SIG-M5 treated with dmso at 0.1 percent for 504 hours (cell line): ENCODE measurements at regions not wholly inside any gene's neighbourhood (a gene's known extent, or its start where the extent isn't known, plus 50 kb on each side); places are given as distances from the start of the nearest gene placed in this dataset.

Experiments used
- DNase-seq: peaks from one replicate; lab custom pipeline; 2025; ENCODE audit not compliant: unreplicated experiment; lab: John Stamatoyannopoulos, UW

DNA sequence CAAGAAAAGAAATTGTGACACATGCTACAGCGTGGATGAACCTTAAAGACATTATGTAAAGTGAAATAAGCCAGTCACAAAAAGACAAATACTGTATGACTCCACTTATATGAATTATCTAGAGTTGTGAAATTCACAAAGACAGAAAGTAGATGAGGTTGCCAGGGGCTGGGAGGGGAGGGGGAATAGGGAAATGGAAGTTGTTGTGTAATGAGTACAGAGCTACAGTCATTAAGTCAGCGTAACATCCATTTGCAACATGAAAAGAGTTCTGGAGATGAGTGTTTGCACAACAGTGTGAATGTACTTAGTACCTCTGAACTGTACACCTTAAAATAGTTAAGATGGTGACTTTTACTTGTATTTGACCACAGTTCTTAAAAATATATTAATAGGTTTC, 112.1 kb upstream of the CDK1 start:
- DNase-seq = peak; percentile 91

DNA sequence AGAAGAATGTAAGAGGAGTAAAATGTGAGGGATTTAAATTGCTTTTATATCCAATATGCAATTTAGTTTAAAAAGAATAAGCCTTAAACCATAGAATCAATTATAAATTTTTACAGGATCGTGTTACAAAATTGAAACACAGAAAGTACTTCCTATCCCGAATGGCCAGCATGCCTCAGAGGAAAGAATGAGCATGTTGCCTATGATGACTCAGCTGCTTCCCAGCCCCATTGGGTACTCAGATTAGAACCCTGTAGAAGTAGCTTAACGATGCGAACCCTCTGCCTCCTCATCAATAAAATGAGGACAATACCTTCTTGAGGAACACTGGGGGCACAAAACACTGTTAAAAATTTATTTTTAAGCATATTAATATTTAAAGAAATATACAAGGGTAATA, 113.4 kb upstream of the CDK1 start:
- no peak for DNase-seq

DNA sequence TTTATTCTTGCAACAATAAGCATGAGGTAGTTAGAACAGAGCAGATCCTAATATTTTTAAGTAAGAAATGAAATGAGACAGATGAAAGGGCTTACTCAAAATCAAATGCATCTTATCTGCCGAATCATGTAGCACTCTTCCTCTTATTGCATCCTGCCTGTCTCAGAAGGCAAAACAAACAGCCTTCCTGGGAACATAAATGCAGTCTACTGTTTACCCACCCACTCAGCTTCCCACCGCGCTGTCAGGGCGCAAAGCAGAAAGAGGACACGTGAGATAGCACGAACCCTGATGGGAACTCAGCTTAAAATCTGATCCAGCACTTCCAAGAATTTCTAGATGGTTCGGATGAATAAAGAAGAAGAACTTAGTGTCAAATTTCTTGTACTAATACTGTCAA, 114.4 kb upstream of the CDK1 start:
- no peak for DNase-seq

DNA sequence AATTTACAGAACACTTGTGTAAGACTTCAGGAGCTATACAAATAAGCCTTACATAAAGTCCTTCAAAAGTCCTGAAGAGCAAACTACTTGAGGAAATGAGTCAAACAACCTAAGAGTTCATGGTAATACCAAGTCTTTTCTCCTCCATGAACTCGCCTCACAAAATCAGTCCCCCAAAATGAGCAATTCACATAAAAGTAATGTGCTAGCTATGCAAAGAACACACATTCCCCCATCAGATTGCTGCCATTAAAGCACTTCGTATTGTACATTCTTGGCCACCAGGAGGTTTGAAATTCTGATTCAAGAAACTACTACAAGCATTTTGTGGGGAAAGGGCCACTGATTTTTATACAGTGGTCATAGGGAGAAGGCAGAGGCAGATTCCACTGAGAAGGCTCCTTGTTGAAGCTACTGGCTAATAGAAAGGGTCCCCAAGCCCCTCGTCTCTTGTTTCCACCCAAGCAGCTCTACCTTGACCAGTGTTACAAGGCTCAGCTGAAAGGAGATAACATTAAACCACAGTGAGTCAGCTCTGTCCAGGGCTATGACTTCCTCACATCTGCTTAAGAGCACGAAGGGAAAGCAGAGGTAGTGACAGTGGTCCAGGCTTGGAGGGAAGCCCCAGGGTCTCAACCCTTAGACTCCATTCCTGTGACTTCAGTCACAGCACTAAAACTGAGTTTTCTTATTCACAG, 115.2 kb upstream of the CDK1 start:
- no peak for DNase-seq

DNA sequence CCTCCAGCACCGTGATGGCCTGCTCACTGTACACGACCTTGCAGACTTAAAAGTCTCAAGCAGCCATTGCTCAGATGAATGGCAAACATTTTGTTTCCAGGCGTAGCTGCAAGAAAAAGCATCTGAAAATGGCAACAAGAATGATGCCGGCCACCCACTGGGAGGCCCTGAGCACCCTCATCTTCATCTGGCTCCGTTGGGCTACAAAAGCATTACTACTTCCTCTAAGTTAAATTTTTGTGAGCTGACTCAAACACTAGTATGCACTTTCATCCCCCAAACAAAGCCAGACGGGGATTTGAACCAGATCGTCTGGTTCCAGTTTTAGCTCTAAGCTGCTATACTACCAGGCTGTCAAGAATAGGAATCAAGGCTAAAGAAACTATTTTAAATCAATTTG, 116.6 kb upstream of the CDK1 start:
- no peak for DNase-seq

DNA sequence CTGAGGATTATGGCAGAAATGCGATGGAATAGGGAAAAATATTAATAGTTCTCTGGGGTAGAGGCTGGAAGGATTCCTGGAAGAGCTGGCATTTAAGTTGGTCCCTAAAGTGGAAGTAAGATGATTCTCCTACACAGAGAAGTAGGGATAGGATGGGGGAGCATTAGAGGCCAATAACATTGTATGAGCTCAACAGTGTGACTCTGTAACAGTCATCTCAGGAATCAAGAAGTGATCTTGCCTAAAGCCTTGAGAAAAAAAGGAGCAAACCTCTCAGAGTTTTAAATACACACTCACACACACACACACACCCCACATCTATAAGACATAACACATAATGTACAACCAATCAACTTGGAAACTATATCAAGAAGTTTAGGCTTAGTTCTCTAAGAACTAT, 117.7 kb upstream of the CDK1 start:
- DNase-seq = no peak

DNA sequence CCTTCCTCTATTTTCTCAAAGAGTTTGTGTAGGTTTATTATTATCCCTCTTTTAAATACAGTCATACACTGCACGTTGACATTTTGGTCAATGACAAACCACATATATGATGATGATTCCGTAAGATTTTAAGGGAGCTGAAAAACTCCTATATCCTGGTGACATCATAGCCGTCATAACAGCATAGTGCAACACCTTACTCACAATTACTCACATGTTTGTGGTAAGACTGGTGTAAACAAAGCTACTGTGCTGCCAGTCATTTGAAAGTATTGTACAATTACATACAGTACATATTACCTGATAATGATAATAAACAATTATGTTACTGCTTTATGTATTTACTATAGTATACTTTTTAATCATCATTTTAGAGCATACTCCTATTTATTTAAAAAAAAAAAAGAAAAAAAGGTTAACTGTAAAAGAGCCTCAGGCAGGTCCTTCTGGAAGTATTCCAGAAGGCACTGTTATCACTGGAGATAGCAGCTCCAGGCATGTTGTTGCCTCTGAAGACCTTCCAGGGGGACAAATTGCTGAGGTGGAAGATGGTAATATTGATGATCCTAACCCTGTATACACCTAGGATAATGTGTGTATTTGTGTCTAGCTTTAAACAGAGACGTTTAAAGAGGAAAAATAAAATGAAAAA, 123.3 kb upstream of the CDK1 start:
- DNase-seq = no peak

DNA sequence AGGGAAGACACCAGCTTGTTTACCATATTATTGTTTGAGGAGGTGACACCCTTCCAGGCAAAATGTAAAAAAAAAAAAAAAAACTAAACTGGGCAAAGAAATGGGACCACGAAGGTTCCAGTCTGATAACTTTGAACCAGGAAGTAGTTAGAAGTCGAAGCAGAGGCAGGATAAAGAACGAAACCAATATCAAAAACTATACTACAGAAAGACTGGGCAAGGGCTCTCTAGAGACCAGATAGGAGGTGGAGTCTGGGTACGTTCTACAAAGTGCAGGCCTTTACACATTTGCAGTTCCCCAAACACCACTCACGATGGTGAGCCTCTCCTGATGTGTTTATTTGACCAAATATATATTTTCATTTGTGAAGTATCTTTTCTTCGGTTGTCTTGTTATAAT, 125.7 kb upstream of the CDK1 start:
- DNase-seq = no peak

DNA sequence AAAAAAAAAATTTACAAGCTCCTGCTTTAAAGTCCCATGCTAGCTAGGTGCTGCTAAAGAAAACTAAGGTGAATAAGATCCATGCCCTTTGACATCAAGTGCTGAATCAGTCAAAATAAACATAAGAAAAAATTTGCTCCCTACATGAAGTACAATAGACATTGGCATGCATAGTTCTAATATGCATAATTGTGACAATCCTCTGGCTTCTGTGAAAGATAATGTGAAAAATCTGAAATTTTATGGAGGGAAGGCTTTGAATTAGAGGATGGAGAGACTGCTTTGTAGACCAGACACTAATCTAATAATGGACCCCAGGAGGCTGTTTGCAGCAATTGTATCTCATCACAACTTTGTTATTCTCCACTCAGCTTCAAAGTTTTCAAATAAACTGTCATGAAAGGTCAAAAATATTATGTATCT, 127.9 kb upstream of the CDK1 start:
- no peak for DNase-seq

DNA sequence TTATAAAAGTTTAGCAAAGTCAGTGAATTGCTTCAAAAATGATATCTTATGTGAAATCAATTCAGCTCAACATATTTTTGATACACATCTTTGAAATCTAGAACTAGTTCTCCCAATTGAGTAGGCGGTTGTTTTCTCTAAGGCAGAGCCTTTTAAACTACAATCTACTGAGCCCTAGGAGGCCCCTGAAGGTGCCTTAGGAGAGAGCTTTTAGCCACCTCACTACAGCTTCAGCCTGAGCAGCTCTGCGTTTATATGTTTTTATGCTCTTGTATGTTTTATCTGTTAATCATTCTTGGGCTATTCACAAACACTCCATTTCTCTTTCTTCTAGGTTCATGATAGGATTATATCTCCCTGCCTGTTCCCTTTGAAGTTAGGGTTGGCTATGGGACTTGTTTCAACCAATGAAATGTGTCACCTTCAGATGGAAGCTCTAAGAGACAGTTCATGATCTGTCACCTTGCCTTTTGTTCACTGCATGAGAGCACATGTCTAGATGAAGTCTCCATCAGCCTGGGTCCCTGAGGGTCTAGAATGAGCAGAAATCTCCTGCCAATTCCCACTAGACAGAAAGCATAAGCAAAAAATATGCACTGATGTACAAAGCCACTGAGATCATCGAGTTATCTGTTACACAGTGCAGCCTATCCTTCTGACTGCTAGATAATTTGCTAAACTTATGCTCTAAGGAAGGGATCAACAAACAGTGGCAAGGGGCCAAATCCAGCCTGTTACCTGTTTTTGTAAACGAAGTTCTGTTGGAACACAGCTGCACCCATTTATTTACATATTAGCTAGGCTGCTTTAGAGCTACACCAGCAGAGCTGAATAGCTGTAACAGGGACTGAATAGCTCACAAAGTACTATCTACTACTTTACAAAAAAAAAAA, 128.5 kb upstream of the CDK1 start:
- no peak for DNase-seq

DNA sequence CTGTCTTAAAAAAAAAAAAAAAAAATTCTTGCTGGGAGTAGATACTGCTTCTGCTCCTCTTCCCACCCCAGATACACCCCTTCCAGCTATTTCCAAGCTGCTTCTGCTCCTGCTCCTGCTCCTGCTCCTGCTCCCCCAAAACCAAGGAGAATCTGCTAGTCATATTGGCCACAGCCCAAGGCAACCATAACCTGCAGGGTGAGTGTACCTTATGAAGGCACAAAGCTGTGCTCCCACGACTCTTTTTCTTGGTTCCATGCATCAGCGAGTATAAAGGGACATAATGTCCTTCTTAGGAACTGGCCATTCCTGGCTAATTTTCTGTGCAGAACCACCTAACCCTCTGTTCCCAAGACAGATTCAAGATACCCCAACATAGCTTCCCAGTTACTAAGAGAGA, 129.5 kb upstream of the CDK1 start:
- DNase-seq = no peak

DNA sequence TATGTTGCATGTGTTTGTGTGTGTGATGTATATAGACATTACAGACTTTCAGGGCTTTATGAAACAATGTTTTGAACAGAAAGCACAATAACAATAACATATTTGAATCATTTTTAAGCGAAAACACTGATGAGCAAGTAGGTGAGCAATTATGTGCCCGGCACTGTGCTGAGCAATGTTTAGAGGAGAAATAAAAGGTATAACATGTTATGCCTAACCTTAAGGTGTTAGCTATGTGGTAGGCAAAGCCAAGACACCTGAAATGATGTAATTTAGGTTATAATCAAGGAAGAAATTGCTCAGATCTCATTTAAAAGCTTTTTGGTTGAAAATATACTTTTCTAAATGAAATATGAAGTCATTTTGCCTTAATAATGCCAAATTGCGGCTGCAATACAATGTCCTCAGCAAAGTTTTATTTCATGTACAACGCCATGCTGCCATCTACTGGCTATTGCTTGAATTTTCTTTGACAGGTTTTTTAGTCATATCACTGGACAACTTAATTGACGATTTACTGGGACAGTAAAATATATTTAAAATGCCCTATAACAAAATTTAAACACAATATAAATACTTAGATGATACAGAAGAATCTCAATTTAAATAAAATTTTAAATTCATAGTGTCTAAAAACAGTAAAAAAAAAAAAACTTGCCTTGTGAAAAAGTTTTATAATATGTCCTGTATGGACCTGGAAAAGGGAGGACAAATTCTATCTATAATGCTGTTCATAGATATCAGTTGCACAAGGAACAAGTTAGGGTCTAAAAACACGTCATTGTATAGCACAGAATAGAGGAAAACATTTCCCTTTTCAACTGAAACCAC, 131.1 kb upstream of the CDK1 start:
- DNase-seq = peak; percentile 42

DNA sequence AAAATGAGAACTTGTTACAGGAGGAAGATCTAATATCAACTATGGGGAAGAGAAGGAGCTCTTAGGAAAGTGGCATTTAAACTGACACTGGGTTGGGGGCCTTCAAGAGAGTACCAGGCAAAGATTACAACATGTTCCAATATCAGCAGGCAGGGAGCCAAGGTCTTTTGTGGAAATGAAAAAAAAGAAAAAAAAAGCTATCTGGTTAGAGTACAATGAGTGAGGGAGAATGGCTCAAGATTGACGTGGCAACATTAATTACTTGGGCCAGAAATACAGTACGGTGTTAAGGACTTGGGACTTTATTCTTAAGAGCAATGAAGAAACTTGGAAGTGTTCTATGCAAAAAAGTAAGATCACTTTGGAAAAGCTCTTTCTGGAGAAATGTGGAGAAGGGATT, 132.3 kb upstream of the CDK1 start:
- no peak for DNase-seq

DNA sequence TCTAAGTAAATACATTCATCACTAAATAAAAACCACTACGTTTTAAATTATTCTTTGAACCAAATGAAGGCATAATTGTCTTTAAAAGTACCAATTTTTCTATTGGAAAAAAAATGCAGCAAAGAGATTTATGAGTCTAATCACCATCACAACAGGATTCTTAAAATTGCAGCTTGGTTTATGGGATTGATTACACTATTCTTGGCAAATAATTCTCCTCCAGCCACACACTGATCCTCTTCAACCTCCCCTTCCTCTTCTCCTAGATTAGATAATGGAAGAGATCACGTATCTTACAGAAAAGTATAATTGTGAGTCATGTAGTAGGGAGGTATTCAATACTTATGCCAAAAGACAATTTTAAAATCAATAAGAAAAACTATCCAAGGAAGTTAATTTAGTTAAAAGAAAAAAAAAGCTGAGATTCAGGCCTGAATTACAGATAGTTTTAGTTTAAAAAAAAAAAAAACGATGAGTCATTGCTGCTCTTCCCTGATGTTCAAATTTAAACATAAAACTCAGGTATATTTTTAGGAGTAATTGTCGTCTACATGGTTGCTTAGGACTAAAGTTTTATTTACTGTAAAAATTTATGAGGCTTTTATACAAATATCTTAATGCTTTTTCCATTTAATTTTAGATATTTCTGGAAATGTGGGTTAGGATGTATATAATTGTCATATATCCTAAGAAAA, 133.7 kb upstream of the CDK1 start:
- DNase-seq = no peak

DNA sequence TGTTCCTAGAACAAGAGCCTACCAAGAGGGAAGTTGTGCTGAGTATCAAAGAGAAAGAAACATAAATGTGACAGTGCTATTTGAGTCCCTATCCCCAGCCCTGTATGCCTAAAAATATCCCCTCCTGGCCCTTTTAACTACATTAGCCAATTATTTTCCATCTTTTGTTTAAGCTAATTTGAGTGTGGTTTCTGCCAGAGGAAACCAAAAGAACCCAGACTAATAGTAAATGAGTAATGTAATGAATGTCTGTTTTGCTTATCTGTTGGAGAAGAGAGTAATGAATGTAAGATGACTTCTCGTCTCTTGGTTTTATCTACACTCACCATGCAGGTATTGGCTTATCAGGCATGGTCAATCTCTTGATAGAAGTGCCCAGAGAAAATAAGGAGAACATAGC, 134.4 kb upstream of the CDK1 start:
- DNase-seq = no peak

DNA sequence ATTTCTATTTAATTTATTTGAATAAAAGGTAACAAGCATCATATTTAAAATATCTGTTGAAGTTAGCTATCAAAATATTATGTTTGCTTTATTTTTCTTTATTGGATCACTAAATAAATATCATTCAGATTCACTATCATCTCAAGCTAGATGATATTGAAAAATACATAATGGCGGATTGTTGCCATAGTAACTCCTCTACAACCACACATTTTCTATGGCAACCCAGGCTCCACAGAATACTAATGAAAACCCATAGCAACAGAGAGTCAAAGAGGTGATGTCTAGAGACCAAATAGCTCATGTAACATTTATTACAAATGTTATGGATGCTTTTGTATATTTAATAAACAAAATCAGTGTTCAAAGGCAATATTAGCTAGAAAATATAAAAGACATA, 148.9 kb upstream of the CDK1 start:
- DNase-seq = no peak

DNA sequence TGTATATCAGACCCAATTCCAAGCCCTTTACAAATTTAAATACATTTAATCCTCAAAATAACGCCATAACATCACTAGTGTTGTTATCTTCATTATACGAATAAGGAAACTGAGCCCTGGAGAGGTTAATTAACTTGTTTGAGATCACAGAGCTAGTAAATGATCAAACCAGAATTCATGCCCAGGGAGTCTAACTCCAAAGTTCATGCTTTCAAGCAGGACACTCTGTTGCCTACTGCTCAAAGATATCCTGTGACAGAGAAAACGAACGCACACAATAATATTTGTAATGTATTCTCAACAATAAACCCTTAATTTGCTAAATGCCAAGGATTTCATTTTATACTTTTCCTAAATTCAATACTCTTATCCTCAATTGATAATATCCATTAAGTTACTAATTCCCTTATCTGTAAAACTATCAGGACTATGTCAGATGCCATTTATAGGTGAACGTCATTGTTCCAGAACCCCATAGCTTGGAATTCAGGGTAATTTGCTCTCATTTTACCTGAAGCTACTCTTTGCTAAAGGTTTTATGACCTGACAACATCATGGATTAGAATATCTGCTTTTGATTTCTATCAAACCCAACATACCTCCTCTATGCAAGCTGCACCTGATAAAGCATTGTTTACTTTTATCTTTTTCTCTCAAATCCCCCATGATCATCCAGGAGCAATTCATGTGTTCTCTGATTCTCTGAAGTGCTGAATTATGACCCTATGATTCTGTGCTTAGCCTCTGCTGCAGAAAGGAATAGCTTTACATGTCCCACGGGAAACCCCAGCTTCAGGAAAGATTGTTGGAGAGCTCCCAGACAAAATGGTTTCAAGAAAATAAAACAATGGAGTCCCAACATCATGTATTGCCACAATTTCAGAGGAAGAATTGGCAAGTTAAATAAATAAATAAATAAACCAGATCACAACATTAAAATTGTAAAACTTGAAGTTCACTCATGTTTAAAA, 150.2 kb upstream of the CDK1 start:
- DNase-seq = no peak

DNA sequence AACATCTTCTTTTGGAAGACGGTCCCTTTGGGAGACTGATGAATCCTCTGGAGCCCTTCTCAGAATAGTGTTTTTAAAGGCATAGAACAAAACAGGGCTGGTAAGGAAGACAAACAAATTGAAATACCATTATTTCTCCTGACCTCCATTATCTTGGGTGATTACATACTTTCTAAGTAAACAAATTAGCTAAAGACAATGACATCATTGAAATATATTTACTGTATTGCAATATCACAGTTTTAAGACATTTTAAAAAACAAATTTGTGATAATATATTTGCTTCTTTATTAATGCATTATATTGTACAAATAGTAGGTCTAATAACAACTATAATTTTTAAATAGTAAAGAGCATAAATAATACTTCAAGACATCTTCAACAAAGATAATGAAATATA, 152.2 kb upstream of the CDK1 start:
- no peak for DNase-seq

DNA sequence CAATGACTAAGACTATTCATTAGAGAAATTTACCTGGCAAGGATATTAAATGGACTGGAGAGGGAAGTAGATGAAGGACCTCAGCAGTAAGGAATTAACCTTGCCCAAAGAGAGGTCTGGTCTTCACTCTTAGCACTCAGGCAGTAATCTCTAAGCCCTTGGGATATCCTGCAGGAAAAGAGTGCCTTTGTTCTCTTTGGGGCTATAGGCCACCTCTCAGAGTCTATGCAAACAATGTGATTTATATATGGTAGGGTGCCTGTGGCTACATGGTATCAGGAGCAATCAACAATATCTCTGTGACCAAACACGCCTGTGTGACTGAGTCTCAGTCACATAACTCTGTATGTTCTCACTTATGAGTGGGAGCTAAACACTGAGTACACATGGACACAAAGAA, 154.7 kb upstream of the CDK1 start:
- DNase-seq = no peak
